NCI-H146 (cell line): ENCODE measurements at regions not wholly inside any gene's neighbourhood (a gene's known extent, or its start where the extent isn't known, plus 50 kb on each side); places are given as distances from the start of the nearest gene placed in this dataset.
"Not testable (repeated sequence)": the region's sequence is repeated elsewhere in the genome, so short reads cannot be mapped to it uniquely, and the experiment has no call there.

Experiments used
- DNase-seq: peaks from one replicate; lab custom pipeline; 2025; lab: John Stamatoyannopoulos, UW

- DNase-seq = no peak
Observed at GRCh38 chr6:40885139-40885774, 153.8 kb downstream of the UNC5CL start.

DNA sequence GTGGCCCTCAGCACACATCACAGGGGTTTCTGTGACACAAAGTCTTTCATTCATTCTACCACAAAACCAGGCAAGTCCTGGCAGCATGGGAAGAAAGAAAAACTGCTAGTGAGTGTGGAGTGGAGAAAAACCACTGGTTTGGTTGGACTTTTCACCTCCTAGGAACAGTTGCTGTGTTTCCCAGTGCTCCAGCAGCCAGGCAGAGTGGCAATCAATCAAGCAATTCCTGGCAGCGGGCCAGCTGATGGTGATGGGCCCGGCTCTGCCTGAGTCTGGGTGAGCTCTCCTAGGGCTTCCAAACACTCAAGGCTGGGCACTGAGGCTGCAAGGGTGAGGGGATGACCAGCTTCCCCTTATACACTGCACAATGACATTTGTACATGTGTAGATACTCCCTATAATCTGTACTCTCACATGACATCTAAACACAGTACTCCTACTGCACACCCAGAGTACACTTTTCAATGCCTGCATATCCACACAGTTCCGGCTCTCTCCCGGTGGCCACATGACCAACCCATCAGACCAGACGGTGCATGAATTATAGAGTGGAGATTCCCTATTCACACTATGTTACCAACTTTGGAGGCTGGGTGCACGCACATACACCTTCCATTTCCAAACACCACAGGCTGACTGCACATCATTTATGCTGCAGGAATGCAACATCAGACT is 156.6 kb downstream of the UNC5CL start:
- peak; percentile 15 for DNase-seq

GRCh38 chr6:40881501-40881900 is 157.5 kb downstream of the UNC5CL start:
- no peak for DNase-seq

DNA sequence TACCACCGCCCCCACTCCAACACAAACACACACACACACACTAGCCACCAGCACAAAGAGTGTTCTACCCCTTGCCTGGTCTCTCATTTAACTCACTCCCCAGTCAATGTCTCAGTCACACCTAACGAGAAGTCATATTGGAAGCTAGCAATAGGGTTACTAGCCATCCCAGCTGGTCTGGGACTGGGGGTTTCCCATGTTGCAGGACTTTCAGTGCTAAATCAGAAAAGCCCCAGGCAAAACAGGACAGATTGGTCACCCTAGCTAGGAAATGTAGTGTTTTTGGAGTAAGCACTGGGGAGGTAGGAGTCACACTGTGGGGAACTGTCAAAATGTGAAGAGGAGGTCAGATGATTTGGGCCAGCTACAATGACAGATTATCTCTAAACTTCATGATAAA is 158.1 kb downstream of the UNC5CL start:
- DNase-seq = no peak

- DNase-seq = no peak
Observed at GRCh38 chr6:40879169-40879568, 159.9 kb downstream of the UNC5CL start.

DNA sequence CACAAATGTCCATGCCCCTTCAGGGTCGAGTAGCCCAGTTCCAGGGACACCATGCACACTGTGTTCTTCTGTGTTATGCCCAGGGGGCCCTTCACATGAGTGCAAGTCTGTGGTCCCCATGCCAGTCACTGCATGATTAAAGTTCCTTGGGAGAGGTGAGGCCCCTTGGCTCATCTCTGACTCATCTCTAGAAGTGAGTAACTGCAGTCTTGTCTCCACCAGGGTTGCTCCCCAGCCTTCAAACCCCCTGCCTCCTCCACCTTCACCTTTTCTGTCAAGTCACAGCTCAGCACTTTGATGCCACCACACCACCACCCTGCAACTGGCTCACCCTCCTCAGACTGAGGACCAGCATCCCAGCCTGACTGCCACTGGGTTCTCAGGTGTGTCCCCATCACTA is 161.7 kb downstream of the UNC5CL start:
- no peak for DNase-seq

DNA sequence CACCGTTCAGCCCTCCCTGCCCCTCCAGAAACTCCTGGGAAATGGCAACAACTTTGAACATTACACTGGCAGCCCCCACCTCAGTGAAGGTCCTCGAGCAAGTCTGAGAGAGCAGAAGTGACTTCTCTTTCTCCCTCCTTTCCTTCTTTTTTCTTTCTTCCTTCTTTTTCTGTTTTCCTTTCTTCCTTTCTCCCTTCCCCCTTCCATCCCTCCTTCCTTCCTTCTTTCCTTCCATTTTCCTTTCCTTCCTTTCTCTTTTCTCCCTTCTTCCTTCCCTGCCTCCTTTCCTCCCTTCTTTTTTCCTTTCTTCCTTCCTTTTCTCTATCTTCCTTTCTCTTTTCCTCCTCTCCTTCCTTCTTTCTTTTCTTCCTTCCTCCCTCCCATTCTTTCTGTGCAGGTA is 162.7 kb downstream of the UNC5CL start:
- DNase-seq = no peak

DNA sequence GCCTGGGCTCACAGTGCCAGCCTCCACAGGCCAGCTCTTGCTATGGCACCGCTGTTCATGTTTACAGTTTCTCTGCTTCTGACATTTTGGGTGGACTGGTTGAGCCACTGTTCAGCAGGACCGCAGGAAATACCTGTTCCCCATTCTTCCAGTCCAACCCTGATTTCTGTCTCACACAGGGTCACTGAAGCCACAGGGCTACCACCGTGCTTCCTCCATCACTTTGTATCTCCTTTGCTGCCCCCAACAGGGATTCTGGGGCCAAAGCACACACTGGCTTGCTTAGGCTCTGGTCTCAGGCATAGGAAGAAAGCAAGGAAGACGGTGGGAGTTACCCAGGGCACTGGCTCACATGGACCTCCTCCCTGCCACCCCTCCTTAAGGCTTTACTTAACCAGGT is 164.5 kb downstream of the UNC5CL start:
- DNase-seq = no peak

- no peak for DNase-seq
Observed at GRCh38 chr6:40871424-40871823, 167.6 kb downstream of the UNC5CL start.

- DNase-seq = not testable (repeated sequence)
Observed at GRCh38 chr6:40868089-40868865, 170.7 kb downstream of the UNC5CL start.

DNA sequence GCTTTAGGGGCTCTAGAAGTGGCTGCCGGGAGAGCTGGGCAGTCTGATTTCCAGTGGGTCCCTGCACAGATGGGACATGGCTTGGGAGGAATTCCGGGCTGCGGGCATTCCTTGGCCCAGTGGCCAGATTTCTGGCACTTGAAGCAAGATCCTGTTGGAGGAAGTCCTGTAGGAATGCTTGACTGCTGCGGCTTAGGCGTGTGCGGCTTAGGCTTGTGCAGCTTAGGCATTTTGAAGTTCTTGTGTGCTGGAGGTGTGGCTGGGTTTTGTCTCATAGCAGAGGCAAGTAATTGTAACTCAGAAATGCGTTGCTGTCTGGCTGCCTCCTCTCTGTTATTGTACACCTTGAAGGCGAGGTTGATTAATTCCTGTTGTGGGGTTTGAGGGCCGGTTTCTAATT is 171.5 kb downstream of the UNC5CL start:
- DNase-seq = not testable (repeated sequence)

DNA sequence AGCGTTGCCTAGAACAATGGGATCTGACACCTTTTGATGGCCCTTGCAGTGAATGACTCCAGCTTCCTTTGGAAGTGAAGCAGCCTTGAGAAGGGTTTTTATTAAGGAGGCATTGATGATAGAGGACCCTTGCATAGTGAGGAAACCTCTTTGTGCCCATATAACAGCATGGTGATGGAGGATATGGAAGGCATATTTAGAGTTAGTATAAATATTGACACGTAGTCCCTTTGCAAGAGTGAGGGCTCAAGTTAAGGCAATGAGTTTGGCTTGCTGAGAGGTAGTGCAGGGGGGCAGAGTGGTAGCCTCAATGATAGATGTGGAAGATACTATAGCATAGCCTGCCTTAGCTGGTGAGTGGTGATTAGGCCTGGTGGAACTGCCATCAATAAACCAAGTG is 173.8 kb downstream of the UNC5CL start:
- not testable (repeated sequence) for DNase-seq

GRCh38 chr6:40860443-40860842 is 178.6 kb downstream of the UNC5CL start:
- DNase-seq = no peak

DNA sequence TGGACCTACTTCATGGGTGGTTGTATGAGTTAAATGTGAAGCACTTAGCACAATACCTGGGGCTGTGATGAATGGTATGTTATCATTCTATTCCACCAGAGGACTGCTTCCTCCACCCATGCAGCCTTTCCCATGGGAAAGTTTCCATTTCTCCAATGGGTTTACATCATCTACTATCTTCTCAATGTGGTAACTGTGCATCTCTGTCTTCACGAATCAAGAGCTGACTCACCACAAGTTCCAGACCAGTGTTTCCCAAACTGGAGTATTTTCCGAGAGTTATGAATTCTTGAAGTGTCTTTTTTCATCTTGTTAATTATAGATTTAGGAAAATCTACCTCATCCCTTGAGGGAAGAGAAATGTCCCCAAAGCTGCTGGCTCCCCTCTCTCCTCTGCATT is 182.8 kb downstream of the UNC5CL start:
- DNase-seq = no peak

DNA sequence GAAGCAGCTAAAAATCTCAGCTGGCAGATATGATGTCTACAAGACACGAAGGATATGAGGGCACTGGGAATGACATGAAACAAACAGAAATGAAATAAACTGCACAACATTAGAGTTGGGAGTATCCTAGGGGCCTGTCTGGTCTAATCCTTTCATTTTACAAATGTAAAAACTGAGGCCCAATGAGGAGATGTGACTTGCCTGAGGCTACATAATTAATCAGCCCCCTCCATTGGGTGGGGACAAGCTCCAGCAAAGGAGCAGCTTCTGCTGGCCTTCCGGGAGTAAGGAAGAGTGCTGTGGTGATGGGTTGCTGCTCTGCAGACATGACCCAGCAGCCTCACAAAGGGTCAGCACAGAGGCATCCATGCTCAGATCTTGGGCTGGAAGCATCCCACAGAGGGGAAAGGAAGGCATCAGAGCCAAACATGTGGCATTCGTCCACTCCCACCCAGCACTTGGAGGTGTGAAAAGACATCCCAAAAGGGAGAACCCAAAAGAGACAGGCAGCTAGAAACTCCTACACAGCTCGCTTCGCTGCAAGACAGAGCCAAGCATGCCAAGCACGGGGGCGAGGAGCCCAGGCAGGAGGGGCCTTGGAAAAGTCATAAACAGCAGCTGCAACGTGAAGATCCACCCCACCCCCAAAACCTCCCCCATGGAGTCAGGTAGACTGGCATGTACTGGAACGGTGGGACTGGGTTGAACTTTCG is 183.7 kb downstream of the UNC5CL start:
- DNase-seq = no peak

- DNase-seq = no peak
Observed at GRCh38 chr6:40854592-40854991, 184.4 kb downstream of the UNC5CL start.

DNA sequence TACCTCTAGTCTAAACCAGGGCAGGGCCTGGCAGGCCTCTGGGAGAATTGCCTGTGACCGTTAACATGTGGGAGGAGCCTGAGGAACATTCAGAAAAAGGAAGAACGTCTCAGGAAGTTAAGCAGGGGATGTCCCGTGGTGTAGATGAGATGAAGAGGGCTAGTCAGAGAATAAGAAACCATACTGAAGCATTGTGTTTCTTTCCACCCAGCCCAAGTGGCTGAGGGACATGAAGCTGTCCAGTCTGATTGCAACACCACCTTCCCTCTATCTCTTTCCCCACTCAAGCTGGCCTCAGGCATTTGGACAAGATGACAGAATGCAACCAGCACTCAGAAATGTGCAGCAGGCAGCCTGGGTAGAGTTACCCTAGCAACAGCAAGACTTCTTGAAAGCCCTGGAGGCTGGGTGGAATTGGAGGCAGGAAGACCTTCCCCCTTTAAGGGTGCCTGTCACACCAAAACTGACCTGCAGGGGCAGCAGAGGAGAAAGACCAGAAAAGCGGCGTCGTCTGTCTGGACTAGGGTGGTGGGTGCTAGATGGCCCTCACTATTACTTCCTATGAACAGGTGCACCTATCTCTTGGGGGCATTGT is 186.1 kb downstream of the UNC5CL start:
- DNase-seq = no peak

DNA sequence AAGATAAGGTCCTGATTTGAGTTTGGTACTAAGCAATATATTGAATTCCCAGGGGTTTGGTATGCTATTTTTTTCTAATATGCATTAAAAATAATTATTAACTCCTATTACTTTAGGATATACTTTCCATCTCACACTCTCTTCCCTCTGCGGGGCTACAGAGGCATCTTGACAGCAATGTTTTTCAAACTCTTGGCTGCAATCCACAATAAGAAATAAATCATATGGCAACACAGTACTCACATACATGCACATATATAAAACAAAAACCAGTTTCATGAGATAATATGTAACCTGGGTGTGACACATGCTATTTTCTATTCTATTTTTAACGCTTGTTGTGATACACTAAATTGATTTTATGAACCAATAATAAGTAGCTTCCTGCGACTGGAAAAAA is 189.5 kb downstream of the UNC5CL start:
- no peak for DNase-seq

- DNase-seq = no peak
Observed at GRCh38 chr6:40848868-40849514, 190.0 kb downstream of the UNC5CL start.

DNA sequence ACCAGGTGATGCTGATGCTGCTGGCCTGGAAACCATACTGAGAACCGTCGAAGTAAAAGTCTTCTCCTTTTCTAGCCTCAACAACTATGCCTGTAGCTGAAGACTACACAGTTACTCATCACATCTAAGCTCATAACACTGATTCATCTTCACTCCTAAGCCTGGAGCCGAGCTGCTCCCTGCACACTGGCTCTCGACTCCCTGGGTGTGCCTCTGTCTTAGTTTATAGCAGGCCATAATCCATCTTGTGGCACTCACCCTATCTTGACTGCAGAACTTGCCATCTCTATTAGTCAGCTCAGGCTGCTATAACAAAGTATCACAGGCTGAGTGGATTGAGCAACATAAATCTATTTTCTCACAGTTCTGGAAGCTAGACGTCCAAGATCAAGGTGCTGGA is 191.0 kb downstream of the UNC5CL start:
- DNase-seq = no peak

GRCh38 chr6:40845553-40845952 is 193.5 kb downstream of the UNC5CL start:
- peak; percentile 41 for DNase-seq

DNA sequence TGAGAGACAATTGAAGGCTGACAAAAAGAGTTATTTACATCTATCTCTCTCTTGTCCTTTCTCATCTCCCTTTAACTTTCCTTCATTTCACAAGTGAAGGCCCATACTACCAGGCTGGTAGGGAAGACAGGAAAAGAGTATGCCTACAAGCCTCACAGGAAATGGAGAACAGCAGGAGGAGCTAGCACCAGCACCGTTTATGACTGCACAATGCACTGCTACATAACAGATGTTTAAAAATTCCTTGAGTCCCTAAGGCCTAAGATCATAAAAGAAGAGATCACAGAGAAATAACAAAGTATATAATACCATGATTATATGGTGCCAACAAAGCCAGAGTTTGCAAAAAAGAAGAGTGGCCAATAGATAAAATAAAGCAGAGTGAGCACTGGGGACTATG is 194.8 kb downstream of the UNC5CL start:
- DNase-seq = no peak
